PC-3 (cell line): ENCODE measurements at regions not wholly inside any gene's neighbourhood (a gene's known extent, or its start where the extent isn't known, plus 50 kb on each side); places are given as distances from the start of the nearest gene placed in this dataset.
A peak's percentile ranks its signal among the peaks of the same experiment; 100 is the strongest.

Experiments
- ATAC-seq: fragments of 200-7000 bp; cut with Tn5 transposase; 2 replicates; pipeline ENCODE4 v1.9.1; 2020; ENCODE audit warnings: mild to moderate bottlenecking, moderate library complexity
- BruUV-seq: library from RNA; stranded (reverse); fragments of 400-500 nt; replicated peaks from 2 replicates; lab custom pipeline; 2021; lab: Mats Ljungman, UMichigan
- CTCF ChIA-PET: fragments of 300-600 bp; sonication (Branson Sonifier 250); formaldehyde crosslinking; loops from one replicate; lab custom pipeline; 2022; ENCODE audit warnings: antibody characterized with exemption; lab: Charles Lee
- POLR2A ChIA-PET: fragments of 300-600 bp; sonication (Branson Sonifier 250); formaldehyde crosslinking; loops from one replicate; lab custom pipeline; 2022; ENCODE audit warnings: antibody characterized with exemption; ENCODE audit not compliant: unreplicated experiment; lab: Charles Lee
- DNase-seq: peaks from one replicate; pipeline ENCODE4 v3.0.0-alpha.2; 2015
- H2AFZ ChIP-seq: fragments of 300-600 bp; sonication (generic); 2 replicates; pipeline ENCODE4 v1.6.0; 2016; ENCODE audit warnings: antibody characterized with exemption, low read length
- H3F3A ChIP-seq: fragments of 300-600 bp; sonication (generic); one replicate; pipeline ENCODE4 v1.6.0; 2017; ENCODE audit warnings: antibody characterized with exemption, low read length, control low read depth, mild to moderate bottlenecking; ENCODE audit not compliant: unreplicated experiment
- H3K27ac ChIP-seq: fragments of 300-600 bp; sonication (generic); 2 replicates; pipeline ENCODE4 v1.5.1; 2016; ENCODE audit warnings: mild to moderate bottlenecking, low read length
- H3K27me3 ChIP-seq: fragments of 300-600 bp; sonication (generic); 2 replicates; pipeline ENCODE4 v1.6.1; 2016; ENCODE audit warnings: low read length, mixed read lengths
- H3K36me3 ChIP-seq: fragments of 300-600 bp; sonication (generic); 2 replicates; pipeline ENCODE4 v1.6.1; 2016; ENCODE audit warnings: low read depth, mixed run types, low read length, mixed read lengths
- H3K4me1 ChIP-seq: fragments of 300-600 bp; sonication (generic); 2 replicates; pipeline ENCODE4 v1.5.1; 2016; ENCODE audit warnings: low read length; ENCODE audit not compliant: insufficient read depth
- H3K4me2 ChIP-seq: fragments of 300-600 bp; sonication (generic); 2 replicates; pipeline ENCODE4 v1.6.0; 2016; ENCODE audit warnings: low read length
- H3K4me3 ChIP-seq: fragments of 300-600 bp; sonication (generic); 2 replicates; pipeline ENCODE4 v1.5.1; 2016; ENCODE audit warnings: mild to moderate bottlenecking, low read length, mixed read lengths
- H3K79me2 ChIP-seq: fragments of 300-600 bp; sonication (generic); 2 replicates; pipeline ENCODE4 v1.6.1; 2017; ENCODE audit warnings: low read length, mixed read lengths
- H3K9ac ChIP-seq: fragments of 300-600 bp; sonication (generic); 2 replicates; pipeline ENCODE4 v1.6.0; 2016; ENCODE audit warnings: mild to moderate bottlenecking, low read length
- H3K9me2 ChIP-seq: fragments of 300-600 bp; sonication (generic); replicated peaks from 2 replicates; pipeline ENCODE4 v1.6.1; 2016; ENCODE audit warnings: mixed run types, low read length, mixed read lengths
- H3K9me3 ChIP-seq: fragments of 300-600 bp; sonication (generic); 2 replicates; pipeline ENCODE4 v1.6.1; 2016; ENCODE audit warnings: low read length, mixed read lengths
- H4K20me1 ChIP-seq: fragments of 300-600 bp; sonication (generic); 2 replicates; pipeline ENCODE4 v1.6.1; 2016; ENCODE audit warnings: low read length, mixed read lengths
- CTCF ChIP-seq: fragments of 300-600 bp; sonication (generic); conservative IDR thresholded peaks from 2 replicates; pipeline ENCODE4 v1.5.1; 2017; ENCODE audit warnings: antibody characterized with exemption, low read depth, mild to moderate bottlenecking, low read length
- EZH2 ChIP-seq: fragments of 300-600 bp; sonication (generic); IDR thresholded peaks from one replicate; pipeline ENCODE4 v1.6.1; 2017; ENCODE audit warnings: antibody characterized with exemption, mild to moderate bottlenecking, low read length; ENCODE audit not compliant: unreplicated experiment
- EZH2phosphoT487 ChIP-seq: fragments of 300-600 bp; sonication (generic); IDR thresholded peaks from 2 replicates; pipeline ENCODE4 v1.6.1; 2018; ENCODE audit warnings: mild to moderate bottlenecking, antibody characterized with exemption, low read length, borderline replicate concordance
- intact Hi-C: fragments of 100-400 bp; cut with micrococcal nuclease; formaldehyde crosslinking; loops from 2 replicates; pipeline ENCODE4 v1.9.0; 2023

- no peaks in the 10 kb centered on the region for H3K27me3 ChIP-seq
- POLR2A ChIA-PET = interaction anchor here (0.6 to 0.7 kb wide), 2 partner anchors 69 to 83 kb away, joined by 3 to 4 read pairs; no protein-coding TSS in a partner anchor
- no TSS peak for BruUV-seq
- no peaks in the 10 kb centered on the region for H3K36me3 ChIP-seq
- peak overlapping the region; percentile 49 for H3K4me2 ChIP-seq
- no peaks in the 10 kb centered on the region for H3F3A ChIP-seq
- no peaks in the 10 kb centered on the region for H4K20me1 ChIP-seq
- H3K27ac ChIP-seq = peak overlapping the region; percentile 78
- CTCF ChIA-PET = no interaction called here
- H3K79me2 ChIP-seq = no peaks in the 10 kb centered on the region
- H3K4me1 ChIP-seq = peaks cover 18% of the 10 kb centered on the region
- peak overlapping the region; percentile 11; the same call in 1 of the 2 replicates for H3K9ac ChIP-seq
- H2AFZ ChIP-seq = peak overlapping the region; percentile 56
- no peaks in the 10 kb centered on the region for H3K9me2 ChIP-seq
- intact Hi-C loops = no loop called here
- peak; percentile 68 for DNase-seq
- H3K4me3 ChIP-seq = no peak overlapping the region
- H3K9me3 ChIP-seq = no peaks in the 10 kb centered on the region
- TF ChIP-seq EZH2phosphoT487 (no peak), CTCF (no peak), EZH2 (no peak)
- ATAC-seq = peak; percentile 76
Measured at GRCh38 chr3:18134386-18135059, 290.6 kb downstream of the SATB1 start.

- BruUV-seq = no TSS peak
- Histone ChIP-seq H2AFZ (no peak overlapping the region), H3K79me2 (no peaks in the 10 kb centered on the region), H3K9me2 (no peaks in the 10 kb centered on the region), H3K9ac (no peak overlapping the region), H3K4me2 (no peak overlapping the region), H3K27ac (no peak overlapping the region), H3K4me1 (peaks cover 18% of the 10 kb centered on the region), H3K9me3 (no peaks in the 10 kb centered on the region), H3F3A (no peaks in the 10 kb centered on the region), H3K4me3 (no peak overlapping the region), H3K27me3 (no peaks in the 10 kb centered on the region), H4K20me1 (no peaks in the 10 kb centered on the region), H3K36me3 (no peaks in the 10 kb centered on the region)
- no peak for TF ChIP-seq EZH2phosphoT487
- TF ChIP-seq EZH2 = no peak
- no peak for TF ChIP-seq CTCF
- ChIA-PET POLR2A (no interaction called here), CTCF (no interaction called here)
- intact Hi-C loops = no loop called here
- ATAC-seq (no peak), DNase-seq (no peak)
Measured at GRCh38 chr3:18132991-18133390, 292.1 kb downstream of the SATB1 start.
